SU-DHL-6 (cell line): ENCODE measurements at regions not wholly inside any gene's neighbourhood (a gene's known extent, or its start where the extent isn't known, plus 50 kb on each side); places are given as distances from the start of the nearest gene placed in this dataset.

Experiments
- CTCF ChIP-seq: fragments of 200-600 bp; sonication (generic); IDR thresholded peaks from one replicate; pipeline ENCODE4 v1.5.1; 2017; ENCODE audit warnings: antibody characterized with exemption, mild to moderate bottlenecking, low read length, moderate library complexity; ENCODE audit not compliant: insufficient read depth, poor library complexity, severe bottlenecking
- EZH2phosphoT487 ChIP-seq: fragments of 200-600 bp; sonication (generic), shearing (Covaris generic); conservative IDR thresholded peaks from 2 replicates; pipeline ENCODE4 v1.6.1; 2018; ENCODE audit warnings: mild to moderate bottlenecking, antibody characterized with exemption, low read length, moderate library complexity, mixed read lengths

GRCh38 chr17:14451729-14452191 is 150.9 kb downstream of the HS3ST3B1 start:
- TF ChIP-seq CTCF, result no peak
- no peak for TF ChIP-seq EZH2phosphoT487
